SK-N-SH (cell line): ENCODE measurements at regions not wholly inside any gene's neighbourhood (a gene's known extent, or its start where the extent isn't known, plus 50 kb on each side); places are given as distances from the start of the nearest gene placed in this dataset.

ENCODE experiments used
- CTCF ChIA-PET: fragments of 300-600, 350-600 bp; formaldehyde crosslinking; extraction: SDS; loops from one replicate; lab custom pipeline; 2021; lab: Yijun Ruan, JAX
- POLR2A ChIA-PET: fragments of 350-600 bp; sonication (Branson Sonifier 250); formaldehyde crosslinking; extraction: SDS; loops from one replicate; lab custom pipeline; 2020; ENCODE audit warnings: antibody characterized with exemption, inconsistent platforms; lab: Yijun Ruan, JAX
- DNase-seq: peaks from one replicate; pipeline ENCODE4 v3.0.0; 2012
- H2AFZ ChIP-seq: fragments of 200-600 bp; sonication (generic); 2 replicates; pipeline ENCODE4 v1.8.1; 2016; ENCODE audit warnings: antibody characterized with exemption, mild to moderate bottlenecking, low read depth
- H3F3A ChIP-seq: fragments of 200-600 bp; sonication (generic); replicated peaks from 2 replicates; pipeline ENCODE3; 2016; ENCODE audit warnings: antibody characterized with exemption, mild to moderate bottlenecking; ENCODE audit not compliant: insufficient read depth
- H3K27ac ChIP-seq, 2 experiments: fragments of 200-500 bp in 1 of 2; fragments of 200-600 bp in 1 of 2; sonication (Bioruptor generic) in 1 of 2; sonication (generic), shearing (Covaris generic) in 1 of 2; 2 replicates each; pipeline versions ENCODE4 v1.5.1 to v1.6.1; 2014 to 2016; ENCODE audit warnings: low read depth in 2 of 2, inconsistent platforms in 1 of 2, low read length in 1 of 2, mild to moderate bottlenecking in 1 of 2, mixed read lengths in 1 of 2
- H3K27me3 ChIP-seq: fragments of 200-600 bp; sonication (generic), shearing (Covaris generic); 2 replicates; pipeline ENCODE4 v1.6.1; 2016; ENCODE audit warnings: mixed run types; ENCODE audit not compliant: insufficient read depth
- H3K36me3 ChIP-seq, 2 experiments: fragments of 200-500 bp in 1 of 2; fragments of 200-600 bp in 1 of 2; sonication (Bioruptor generic) in 1 of 2; sonication (generic) in 1 of 2; replicated peaks in 1 of 2; 2 replicates each; pipeline versions ENCODE3 to v1.5.1; 2014 to 2016; ENCODE audit warnings: low read length in 1 of 2, mild to moderate bottlenecking in 1 of 2; ENCODE audit not compliant: insufficient read depth in 2 of 2, control insufficient read depth in 1 of 2
- H3K4me1 ChIP-seq, 2 experiments: fragments of 200-500 bp in 1 of 2; fragments of 200-600 bp in 1 of 2; sonication (Bioruptor generic) in 1 of 2; sonication (generic), shearing (Covaris generic) in 1 of 2; 2 replicates each; pipeline versions ENCODE4 v1.5.1 to v1.6.1; 2014 to 2016; ENCODE audit warnings: low read depth in 1 of 2, low read length in 1 of 2, mixed run types in 1 of 2; ENCODE audit not compliant: insufficient read depth in 2 of 2, control insufficient read depth in 1 of 2
- H3K4me2 ChIP-seq: fragments of 200-600 bp; sonication (generic), shearing (Covaris generic); 2 replicates; pipeline ENCODE4 v1.6.1; 2017; ENCODE audit warnings: mixed run types
- H3K4me3 ChIP-seq, 2 experiments: fragments of 200-500 bp in 1 of 2; fragments of 200-600 bp in 1 of 2; sonication (Bioruptor generic) in 1 of 2; sonication (generic), shearing (Covaris generic) in 1 of 2; 2 replicates each; pipeline versions ENCODE4 v1.5.1 to v1.8.1; 2014 to 2016; ENCODE audit warnings: low read depth in 2 of 2, inconsistent platforms in 1 of 2, low read length in 1 of 2, mild to moderate bottlenecking in 1 of 2, mixed read lengths in 1 of 2, moderate library complexity in 1 of 2
- H3K79me2 ChIP-seq: fragments of 200-600 bp; sonication (generic); 2 replicates; pipeline ENCODE4 v1.8.1; 2017; ENCODE audit warnings: mild to moderate bottlenecking; ENCODE audit not compliant: insufficient read depth
- H3K9ac ChIP-seq: fragments of 200-600 bp; sonication (generic); 2 replicates; pipeline ENCODE4 v1.6.1; 2017; ENCODE audit warnings: mixed run types
- H3K9me2 ChIP-seq: fragments of 200-600 bp; sonication (generic); 2 replicates; pipeline ENCODE4 v1.6.1; 2017; ENCODE audit warnings: mixed run types
- H3K9me3 ChIP-seq: fragments of 200-600 bp; sonication (generic); 2 replicates; pipeline ENCODE4 v1.6.1; 2017; ENCODE audit warnings: mixed run types, mild to moderate bottlenecking, moderate library complexity
- H4K20me1 ChIP-seq: fragments of 200-600 bp; sonication (generic); 2 replicates; pipeline ENCODE4 v1.6.1; 2017; ENCODE audit warnings: mild to moderate bottlenecking, mixed run types; ENCODE audit not compliant: insufficient read depth
- CTCF ChIP-seq: fragments of 200-600 bp; sonication (generic); IDR thresholded peaks from 2 replicates; pipeline ENCODE4 v1.6.1; 2017; ENCODE audit warnings: antibody characterized with exemption, mild to moderate bottlenecking, moderate library complexity
- ELF1 ChIP-seq: IDR thresholded peaks from 2 replicates; pipeline ENCODE4 v1.4.0; 2012
- EP300 ChIP-seq, 2 experiments: IDR thresholded peaks; 2 replicates each; pipeline versions ENCODE4 v1.4.0 to v1.6.1; 2012; ENCODE audit warnings: borderline replicate concordance in 1 of 2, low read depth in 1 of 2, low read length in 1 of 2
- EZH2phosphoT487 ChIP-seq: fragments of 200-600 bp; sonication (generic); IDR thresholded peaks from 2 replicates; pipeline ENCODE4 v1.6.1; 2017; ENCODE audit warnings: low read depth, mixed run types, mild to moderate bottlenecking, antibody characterized with exemption, moderate library complexity, borderline replicate concordance
- FOSL2 ChIP-seq: IDR thresholded peaks from 2 replicates; pipeline ENCODE4 v1.4.0; 2012; ENCODE audit warnings: low read depth, mild to moderate bottlenecking, moderate library complexity, borderline replicate concordance
- FOXM1 ChIP-seq: IDR thresholded peaks from 2 replicates; pipeline ENCODE4 v1.4.0; 2012; ENCODE audit warnings: low read depth, mild to moderate bottlenecking
- GATA2 ChIP-seq: sonication (generic); formaldehyde crosslinking; IDR thresholded peaks from 2 replicates; pipeline ENCODE4 v1.5.0; 2020; ENCODE audit warnings: mild to moderate bottlenecking, missing genetic modification reagents
- MEF2A ChIP-seq: IDR thresholded peaks from 2 replicates; pipeline ENCODE4 v1.4.0; 2012; ENCODE audit warnings: low read depth, borderline replicate concordance
- MXI1 ChIP-seq: IDR thresholded peaks from 2 replicates; pipeline ENCODE4 v1.6.1; 2012; ENCODE audit warnings: mild to moderate bottlenecking, low read depth, low read length, improper control_type of control experiment
- NFIC ChIP-seq: IDR thresholded peaks from 2 replicates; pipeline ENCODE4 v1.4.0; 2012; ENCODE audit warnings: borderline replicate concordance
- POLR2AphosphoS5 ChIP-seq: IDR thresholded peaks from 2 replicates; pipeline ENCODE4 v1.6.1; 2012; ENCODE audit warnings: low read depth, low read length
- RAD21 ChIP-seq: IDR thresholded peaks from 2 replicates; pipeline ENCODE4 v1.6.1; 2012; ENCODE audit warnings: mild to moderate bottlenecking, low read length
- RFX5 ChIP-seq: IDR thresholded peaks from 2 replicates; pipeline ENCODE4 v1.6.1; 2012; ENCODE audit warnings: mild to moderate bottlenecking, improper control_type of control experiment, low read length
- SIN3A ChIP-seq: IDR thresholded peaks from 2 replicates; pipeline ENCODE4 v1.6.1; 2012; ENCODE audit warnings: low read depth, mild to moderate bottlenecking, low read length, moderate library complexity, borderline replicate concordance
- TCF12 ChIP-seq: IDR thresholded peaks from 2 replicates; pipeline ENCODE4 v1.4.0; 2012
- TEAD4 ChIP-seq: IDR thresholded peaks from 2 replicates; pipeline ENCODE4 v1.4.0; 2012; ENCODE audit warnings: mild to moderate bottlenecking, borderline replicate concordance; ENCODE audit not compliant: insufficient read depth
- USF1 ChIP-seq: IDR thresholded peaks from 2 replicates; pipeline ENCODE4 v1.4.0; 2012; ENCODE audit warnings: low read depth, borderline replicate concordance
- YY1 ChIP-seq: IDR thresholded peaks from 2 replicates; pipeline ENCODE4 v1.4.0; 2012; ENCODE audit warnings: low read depth, mild to moderate bottlenecking
- ZBTB33 ChIP-seq: IDR thresholded peaks from 2 replicates; pipeline ENCODE4 v1.4.0; 2012; ENCODE audit warnings: low read depth, borderline replicate concordance
- WGBS: methylation state at CpG from one replicate; pipeline ENCODE4 v1.1.6; 2017; ENCODE audit warnings: low lambda C conversion rate; 5-methylcytosine and 5-hydroxymethylcytosine counted together
- TF ChIP-seq, protein P1 (sequence below): fragments of 150-350 bp; IDR thresholded peaks from 2 replicates; pipeline ENCODE4 v1.6.1; 2017; ENCODE audit warnings: antibody characterized with exemption, low read length, low read depth, borderline replicate concordance
- TF ChIP-seq, protein P2 (sequence below): IDR thresholded peaks from 2 replicates; pipeline ENCODE4; 2012

DNA sequence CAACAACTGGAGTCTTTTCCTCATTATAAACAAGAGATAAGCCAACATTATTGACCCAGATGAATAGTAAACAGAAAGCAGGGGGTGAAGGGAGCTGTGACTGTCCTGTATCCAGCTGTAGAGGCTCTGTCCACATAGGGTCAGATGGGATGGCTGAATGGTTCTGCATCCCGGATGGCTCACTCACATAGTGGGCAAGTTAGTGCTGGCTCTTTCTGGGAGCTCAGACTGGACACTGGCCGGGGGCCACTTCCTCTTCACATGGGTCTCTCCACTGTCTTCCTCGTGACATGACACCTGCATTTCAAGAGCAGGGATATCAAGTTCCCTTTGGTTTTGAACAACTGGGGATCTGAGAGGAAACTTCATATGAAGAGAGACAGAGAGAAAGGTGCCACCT lies 969.6 kb upstream of the TMEM132C start:
- no peak for TF ChIP-seq RAD21
- no peak for TF ChIP-seq TEAD4
- TF ChIP-seq, protein P1, sequence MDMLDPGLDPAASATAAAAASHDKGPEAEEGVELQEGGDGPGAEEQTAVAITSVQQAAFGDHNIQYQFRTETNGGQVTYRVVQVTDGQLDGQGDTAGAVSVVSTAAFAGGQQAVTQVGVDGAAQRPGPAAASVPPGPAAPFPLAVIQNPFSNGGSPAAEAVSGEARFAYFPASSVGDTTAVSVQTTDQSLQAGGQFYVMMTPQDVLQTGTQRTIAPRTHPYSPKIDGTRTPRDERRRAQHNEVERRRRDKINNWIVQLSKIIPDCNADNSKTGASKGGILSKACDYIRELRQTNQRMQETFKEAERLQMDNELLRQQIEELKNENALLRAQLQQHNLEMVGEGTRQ = no peak
- TF ChIP-seq EP300 (IDR thresholded peaks at IDR 0.05; ENCODE audit: borderline replicate concordance in 1 of 2, low read depth in 1 of 2, low read length in 1 of 2) = no peak
- no peak for TF ChIP-seq ELF1
- no peak for TF ChIP-seq RFX5
- TF ChIP-seq FOSL2 = no peak
- TF ChIP-seq NFIC = no peak
- H2AFZ ChIP-seq = no peak overlapping the region

DNA sequence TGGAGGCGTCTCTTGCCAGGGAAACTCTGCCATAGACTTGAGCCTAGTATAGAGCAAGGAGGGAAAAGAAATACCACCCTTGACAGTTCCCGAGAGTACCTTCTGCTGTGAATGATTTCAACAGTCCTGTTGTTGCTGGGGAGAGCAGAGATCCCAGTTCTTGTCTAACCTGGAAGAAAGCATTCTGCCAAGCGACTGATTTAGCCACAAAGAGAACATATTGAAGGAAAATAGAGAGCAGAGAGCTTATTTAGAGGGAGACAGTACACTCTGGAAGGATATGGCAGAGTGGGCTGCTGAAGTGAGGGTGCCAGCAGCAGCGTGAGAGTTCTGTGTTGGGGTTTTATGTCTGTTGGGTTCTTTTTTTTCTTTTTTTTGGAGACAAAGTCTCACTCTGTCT lies 966.9 kb upstream of the TMEM132C start:
- DNase-seq = no peak
- no peaks in the 10 kb centered on the region for H3K9me2 ChIP-seq
- no peaks in the 10 kb centered on the region for H3K36me3 ChIP-seq
- no peak overlapping the region for H2AFZ ChIP-seq
- H3K27me3 ChIP-seq = no peaks in the 10 kb centered on the region
- TF ChIP-seq, protein P2, sequence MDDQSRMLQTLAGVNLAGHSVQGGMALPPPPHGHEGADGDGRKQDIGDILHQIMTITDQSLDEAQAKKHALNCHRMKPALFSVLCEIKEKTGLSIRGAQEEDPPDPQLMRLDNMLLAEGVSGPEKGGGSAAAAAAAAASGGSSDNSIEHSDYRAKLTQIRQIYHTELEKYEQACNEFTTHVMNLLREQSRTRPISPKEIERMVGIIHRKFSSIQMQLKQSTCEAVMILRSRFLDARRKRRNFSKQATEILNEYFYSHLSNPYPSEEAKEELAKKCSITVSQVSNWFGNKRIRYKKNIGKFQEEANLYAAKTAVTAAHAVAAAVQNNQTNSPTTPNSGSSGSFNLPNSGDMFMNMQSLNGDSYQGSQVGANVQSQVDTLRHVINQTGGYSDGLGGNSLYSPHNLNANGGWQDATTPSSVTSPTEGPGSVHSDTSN = no peak
- TF ChIP-seq POLR2AphosphoS5 = no peak
- no peak for TF ChIP-seq SIN3A
- no peak for TF ChIP-seq GATA2
- no peak for TF ChIP-seq TEAD4
- no peak for TF ChIP-seq RAD21
- TF ChIP-seq, protein P1 = no peak
- no peak for TF ChIP-seq EZH2phosphoT487
- no peak for TF ChIP-seq ELF1
- no peak for TF ChIP-seq FOXM1
- TF ChIP-seq RFX5 = no peak
- no peak for TF ChIP-seq CTCF
- TF ChIP-seq MXI1 = no peak
- TF ChIP-seq TCF12 = no peak
- TF ChIP-seq ZBTB33 = no peak
- no peak for TF ChIP-seq MEF2A
- TF ChIP-seq YY1 = no peak
- no peak for TF ChIP-seq USF1
- TF ChIP-seq, all 33 proteins: peak for 0
- no peaks in the 10 kb centered on the region for H3K4me1 ChIP-seq
- no peaks in the 10 kb centered on the region for H4K20me1 ChIP-seq
- H3K4me2 ChIP-seq = no peak overlapping the region
- POLR2A ChIA-PET = no interaction called here
- H3K9me3 ChIP-seq = no peaks in the 10 kb centered on the region
- H3K79me2 ChIP-seq = no peaks in the 10 kb centered on the region
- no peak overlapping the region for H3K27ac ChIP-seq
- no peak overlapping the region for H3K9ac ChIP-seq
- CTCF ChIA-PET = no interaction called here
- WGBS = 8% methylated on average over 4 of the region's 4 CpGs
- H3F3A ChIP-seq = no peaks in the 10 kb centered on the region
- H3K4me3 ChIP-seq = no peak overlapping the region

More for the DNA sequence above, 969.6 kb upstream of the TMEM132C start:
- H3K79me2 ChIP-seq = no peaks in the 10 kb centered on the region
- no peak overlapping the region for H3K4me3 ChIP-seq
- ChIA-PET POLR2A (no interaction called here), CTCF (interaction anchor here (3.2 kb wide), 1 partner anchor 189 kb away, joined by 17 read pairs; no protein-coding TSS in a partner anchor)
- no peak overlapping the region for H3K4me2 ChIP-seq
- 25% methylated on average over 2 of the region's 3 CpGs for WGBS
- no peaks in the 10 kb centered on the region for H3K36me3 ChIP-seq
- no peaks in the 10 kb centered on the region for H3K9me2 ChIP-seq
- no peaks in the 10 kb centered on the region for H3K4me1 ChIP-seq
- no peak overlapping the region for H3K27ac ChIP-seq
- no peaks in the 10 kb centered on the region for H3K27me3 ChIP-seq
- no peak overlapping the region for H3K9ac ChIP-seq
- no peaks in the 10 kb centered on the region for H4K20me1 ChIP-seq
- DNase-seq = no peak
- H3K9me3 ChIP-seq = no peaks in the 10 kb centered on the region
- H3F3A ChIP-seq = no peaks in the 10 kb centered on the region
